Activated T-cell treated with anti-CD3 and anti-CD28 coated beads, Interleukin-2, amount 50 U/mL, for 4 hours (primary cell): ENCODE measurements at regions not wholly inside any gene's neighbourhood (a gene's known extent, or its start where the extent isn't known, plus 50 kb on each side); places are given as distances from the start of the nearest gene placed in this dataset.

Experiments
- ATAC-seq, 2 donors: fragments of 200-7000 bp; cut with Tn5 transposase; one replicate each; pipeline ENCODE4 v1.10.0; 2021
- DNase-seq: peaks from one replicate; pipeline ENCODE4 v3.0.0-alpha.2; 2020
- H3K27me3 Mint-ChIP-seq: one replicate; pipeline ENCODE4 v1.8.0; 2021; ENCODE audit warnings: low read depth, mixed read lengths
- H3K36me3 Mint-ChIP-seq: one replicate; pipeline ENCODE4 v1.8.0; 2022; ENCODE audit warnings: mixed read lengths; ENCODE audit not compliant: insufficient read depth
- H3K4me1 Mint-ChIP-seq: one replicate; pipeline ENCODE4 v1.8.0; 2021; ENCODE audit warnings: low read depth, mixed read lengths
- H3K4me3 Mint-ChIP-seq: one replicate; pipeline ENCODE4 v1.8.0; 2021; ENCODE audit warnings: mild to moderate bottlenecking, moderate library complexity, mixed read lengths
- H3K9me3 Mint-ChIP-seq: one replicate; pipeline ENCODE4 v1.8.0; 2021; ENCODE audit warnings: mixed read lengths

- no peaks in the 10 kb centered on the region for H3K36me3 Mint-ChIP-seq
- no peak for ATAC-seq
- no peaks in the 10 kb centered on the region for H3K4me1 Mint-ChIP-seq
- H3K4me3 Mint-ChIP-seq: no peak overlapping the region
- H3K9me3 Mint-ChIP-seq: peaks cover 15% of the 10 kb centered on the region
- no peaks in the 10 kb centered on the region for H3K27me3 Mint-ChIP-seq
- DNase-seq: no peak
Measured at GRCh38 chr4:23070848-23071570, 378.3 kb downstream of the GBA3 start.

- no peaks in the 10 kb centered on the region for H3K4me1 Mint-ChIP-seq
- H3K27me3 Mint-ChIP-seq: no peaks in the 10 kb centered on the region
- no peak overlapping the region for H3K4me3 Mint-ChIP-seq
- peaks cover 11% of the 10 kb centered on the region for H3K9me3 Mint-ChIP-seq
- DNase-seq: no peak
- no peak for ATAC-seq
- H3K36me3 Mint-ChIP-seq: no peaks in the 10 kb centered on the region
Measured at GRCh38 chr4:23068756-23069155, 376.0 kb downstream of the GBA3 start.

GRCh38 chr4:23068287-23068686 is 375.6 kb downstream of the GBA3 start:
- ATAC-seq: no peak
- H3K4me3 Mint-ChIP-seq: no peak overlapping the region
- peaks cover 11% of the 10 kb centered on the region for H3K9me3 Mint-ChIP-seq
- no peak for DNase-seq
- no peaks in the 10 kb centered on the region for H3K36me3 Mint-ChIP-seq
- H3K4me1 Mint-ChIP-seq: no peaks in the 10 kb centered on the region
- no peaks in the 10 kb centered on the region for H3K27me3 Mint-ChIP-seq

GRCh38 chr4:23062188-23062587 is 369.5 kb downstream of the GBA3 start:
- Mint-ChIP-seq H3K4me1 (no peaks in the 10 kb centered on the region), H3K9me3 (peaks cover 6% of the 10 kb centered on the region), H3K27me3 (no peaks in the 10 kb centered on the region), H3K36me3 (no peaks in the 10 kb centered on the region), H3K4me3 (no peak overlapping the region)
- DNase-seq (no peak), ATAC-seq (no peak)

- Mint-ChIP-seq H3K27me3 (no peaks in the 10 kb centered on the region), H3K36me3 (no peaks in the 10 kb centered on the region), H3K4me1 (no peaks in the 10 kb centered on the region), H3K9me3 (peaks cover 6% of the 10 kb centered on the region), H3K4me3 (no peak overlapping the region)
- no peak for DNase-seq
- ATAC-seq: no peak
Measured at GRCh38 chr4:23061431-23061830, 368.7 kb downstream of the GBA3 start.

GRCh38 chr4:23060776-23061175 is 368.0 kb downstream of the GBA3 start:
- H3K36me3 Mint-ChIP-seq: no peaks in the 10 kb centered on the region
- ATAC-seq (no peak), DNase-seq (no peak)
- no peaks in the 10 kb centered on the region for H3K27me3 Mint-ChIP-seq
- H3K9me3 Mint-ChIP-seq: peaks cover 6% of the 10 kb centered on the region
- H3K4me3 Mint-ChIP-seq: no peak overlapping the region
- no peaks in the 10 kb centered on the region for H3K4me1 Mint-ChIP-seq

- no peaks in the 10 kb centered on the region for H3K4me1 Mint-ChIP-seq
- no peak overlapping the region for H3K4me3 Mint-ChIP-seq
- no peak for ATAC-seq
- no peaks in the 10 kb centered on the region for H3K36me3 Mint-ChIP-seq
- H3K27me3 Mint-ChIP-seq: no peaks in the 10 kb centered on the region
- peaks cover 6% of the 10 kb centered on the region for H3K9me3 Mint-ChIP-seq
- DNase-seq: no peak
Measured at GRCh38 chr4:23058165-23058776, 365.5 kb downstream of the GBA3 start.

GRCh38 chr4:23041501-23041900 is 348.8 kb downstream of the GBA3 start:
- H3K27me3 Mint-ChIP-seq: no peaks in the 10 kb centered on the region

GRCh38 chr4:23040539-23040938 is 347.8 kb downstream of the GBA3 start:
- no peak for ATAC-seq
- H3K36me3 Mint-ChIP-seq: no peaks in the 10 kb centered on the region
- no peak for DNase-seq
- no peaks in the 10 kb centered on the region for H3K4me1 Mint-ChIP-seq
- no peak overlapping the region for H3K4me3 Mint-ChIP-seq
- H3K9me3 Mint-ChIP-seq: no peaks in the 10 kb centered on the region
- H3K27me3 Mint-ChIP-seq: no peaks in the 10 kb centered on the region

More at GRCh38 chr4:23041501-23041900, 348.8 kb downstream of the GBA3 start:
- DNase-seq (no peak), ATAC-seq (no peak)
- Mint-ChIP-seq H3K36me3 (no peaks in the 10 kb centered on the region), H3K9me3 (no peaks in the 10 kb centered on the region), H3K4me1 (no peaks in the 10 kb centered on the region), H3K4me3 (no peak overlapping the region)

- Mint-ChIP-seq H3K4me1 (no peaks in the 10 kb centered on the region), H3K4me3 (no peak overlapping the region), H3K36me3 (no peaks in the 10 kb centered on the region), H3K27me3 (no peaks in the 10 kb centered on the region), H3K9me3 (no peaks in the 10 kb centered on the region)
- DNase-seq: no peak
- no peak for ATAC-seq
Measured at GRCh38 chr4:23039818-23040217, 347.1 kb downstream of the GBA3 start.

GRCh38 chr4:23038626-23039491 is 346.1 kb downstream of the GBA3 start:
- Mint-ChIP-seq H3K36me3 (no peaks in the 10 kb centered on the region), H3K4me3 (no peak overlapping the region), H3K27me3 (no peaks in the 10 kb centered on the region), H3K9me3 (no peaks in the 10 kb centered on the region), H3K4me1 (no peaks in the 10 kb centered on the region)
- no peak for DNase-seq
- no peak for ATAC-seq

GRCh38 chr4:23036921-23037495 is 344.3 kb downstream of the GBA3 start:
- H3K27me3 Mint-ChIP-seq: no peaks in the 10 kb centered on the region
- H3K4me1 Mint-ChIP-seq: no peaks in the 10 kb centered on the region
- ATAC-seq: no peak
- no peaks in the 10 kb centered on the region for H3K36me3 Mint-ChIP-seq
- H3K9me3 Mint-ChIP-seq: no peaks in the 10 kb centered on the region
- DNase-seq: no peak
- no peak overlapping the region for H3K4me3 Mint-ChIP-seq

- ATAC-seq: no peak
- DNase-seq: no peak
- Mint-ChIP-seq H3K27me3 (no peaks in the 10 kb centered on the region), H3K9me3 (no peaks in the 10 kb centered on the region), H3K36me3 (no peaks in the 10 kb centered on the region), H3K4me3 (no peak overlapping the region), H3K4me1 (no peaks in the 10 kb centered on the region)
Measured at GRCh38 chr4:23036503-23036902, 343.8 kb downstream of the GBA3 start.

- no peaks in the 10 kb centered on the region for H3K9me3 Mint-ChIP-seq
- H3K4me3 Mint-ChIP-seq: no peak overlapping the region
- ATAC-seq (no peak), DNase-seq (no peak)
- H3K27me3 Mint-ChIP-seq: no peaks in the 10 kb centered on the region
- no peaks in the 10 kb centered on the region for H3K4me1 Mint-ChIP-seq
- H3K36me3 Mint-ChIP-seq: no peaks in the 10 kb centered on the region
Measured at GRCh38 chr4:23035521-23036056, 342.9 kb downstream of the GBA3 start.
